HS-27A (cell line): ENCODE measurements at regions not wholly inside any gene's neighbourhood (a gene's known extent, or its start where the extent isn't known, plus 50 kb on each side); places are given as distances from the start of the nearest gene placed in this dataset.
"Not testable (repeated sequence)": the region's sequence is repeated elsewhere in the genome, so short reads cannot be mapped to it uniquely, and the experiment has no call there.

ENCODE experiments used
- DNase-seq: peaks from one replicate; pipeline ENCODE4 v3.0.0-alpha.2; 2012; ENCODE audit warnings: low read depth, missing footprints

DNA sequence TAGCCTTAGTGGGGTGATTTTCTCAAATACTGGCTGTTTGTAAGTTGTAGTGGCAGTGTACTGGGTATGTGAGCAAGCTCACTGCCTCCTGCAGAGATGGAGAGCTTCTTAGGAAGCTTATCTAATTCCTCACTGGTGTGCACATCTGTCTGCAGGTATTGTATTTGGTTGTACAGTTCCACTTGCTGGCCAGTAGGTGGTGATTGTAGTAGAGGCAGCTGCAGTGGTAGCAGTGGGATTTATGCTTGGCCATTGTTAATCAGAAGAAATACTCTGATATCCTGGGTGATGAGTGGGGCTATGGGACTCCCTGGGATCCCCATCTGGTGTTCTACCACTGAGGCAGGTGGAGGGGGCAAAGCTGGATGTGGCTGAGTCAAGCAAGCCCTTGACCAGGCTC is 276.1 kb upstream of the SPAG17 start:
- DNase-seq: no peak

DNA sequence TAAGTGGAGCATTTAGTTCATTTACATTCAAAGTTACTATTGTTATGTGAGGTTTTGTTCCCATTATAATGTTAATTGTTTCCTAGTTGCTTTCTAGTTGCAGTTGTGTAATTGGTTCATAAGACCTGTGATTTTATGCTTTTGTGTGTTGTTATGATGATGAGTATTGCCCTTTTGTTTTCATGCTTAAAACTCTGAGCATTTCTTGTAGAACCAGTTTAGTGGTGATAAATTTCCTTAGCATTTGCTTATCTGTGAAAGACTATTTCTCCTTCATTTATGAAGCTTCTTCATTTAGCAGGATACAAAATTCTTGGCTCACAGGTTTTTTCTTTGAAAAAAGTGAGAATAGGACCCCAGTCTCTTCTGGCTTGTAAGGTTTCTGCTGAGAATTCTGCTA is 274.8 kb upstream of the SPAG17 start:
- DNase-seq: no peak

DNA sequence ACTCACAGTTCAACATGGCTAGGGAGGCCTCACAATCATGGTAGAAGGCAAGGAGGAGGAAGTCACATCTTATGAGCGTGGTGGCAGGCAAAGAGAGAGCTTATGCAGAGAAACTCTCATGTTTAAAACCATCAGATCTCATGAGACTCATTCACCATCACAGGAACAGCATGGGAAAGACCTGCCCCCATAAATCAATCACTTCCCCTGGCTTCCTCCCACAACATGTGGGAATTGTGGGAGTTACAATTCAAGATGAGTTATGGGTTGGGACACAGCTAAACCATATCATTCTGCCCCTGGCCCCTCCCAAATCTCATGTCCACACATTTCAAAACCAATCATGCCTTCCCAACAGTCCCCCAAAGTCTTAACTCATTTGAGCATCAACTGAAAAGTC is 268.8 kb upstream of the SPAG17 start:
- not testable (repeated sequence) for DNase-seq

DNA sequence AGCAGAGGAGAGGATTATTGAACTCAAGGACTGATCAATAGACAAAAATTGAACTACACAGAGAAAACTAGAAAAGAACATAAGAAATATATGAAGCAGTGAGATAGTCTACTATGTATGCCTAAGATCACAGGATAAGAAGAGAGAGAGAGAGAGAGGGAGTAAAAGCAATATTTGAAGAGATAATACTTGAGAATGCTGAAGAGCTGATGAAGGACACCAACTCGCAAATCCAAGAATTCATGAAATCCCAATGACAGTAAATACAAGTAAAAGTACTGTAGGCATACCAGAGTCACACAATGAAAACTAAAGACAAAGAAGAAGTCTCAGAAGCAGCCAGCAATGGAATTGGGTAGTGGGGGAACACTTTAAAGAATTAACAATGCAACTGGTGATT is 260.1 kb upstream of the SPAG17 start:
- DNase-seq: no peak

GRCh38 chr1:118442214-118442613 is 257.2 kb upstream of the SPAG17 start:
- DNase-seq: no peak

DNA sequence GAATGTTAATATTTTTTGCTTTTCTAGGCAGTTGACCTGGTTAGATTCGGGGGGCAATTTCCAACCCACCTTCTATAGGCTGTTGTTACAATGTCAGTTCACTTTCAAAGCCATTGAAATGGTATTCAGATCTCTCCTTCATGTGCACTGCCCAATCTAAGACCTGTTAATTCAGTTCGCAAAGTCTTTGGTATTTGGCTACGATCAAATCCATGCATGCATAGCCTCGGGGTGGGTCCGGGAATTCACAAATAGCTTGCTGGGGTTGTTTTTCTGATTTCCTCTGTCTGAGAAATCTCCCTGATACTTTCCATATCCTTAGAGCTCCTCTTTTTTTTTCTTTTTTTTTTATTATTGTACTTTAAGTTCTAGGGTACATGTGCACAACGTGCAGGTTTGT is 252.6 kb upstream of the SPAG17 start:
- no peak for DNase-seq

- no peak for DNase-seq
Observed at GRCh38 chr1:118429856-118430255, 244.8 kb upstream of the SPAG17 start.

DNA sequence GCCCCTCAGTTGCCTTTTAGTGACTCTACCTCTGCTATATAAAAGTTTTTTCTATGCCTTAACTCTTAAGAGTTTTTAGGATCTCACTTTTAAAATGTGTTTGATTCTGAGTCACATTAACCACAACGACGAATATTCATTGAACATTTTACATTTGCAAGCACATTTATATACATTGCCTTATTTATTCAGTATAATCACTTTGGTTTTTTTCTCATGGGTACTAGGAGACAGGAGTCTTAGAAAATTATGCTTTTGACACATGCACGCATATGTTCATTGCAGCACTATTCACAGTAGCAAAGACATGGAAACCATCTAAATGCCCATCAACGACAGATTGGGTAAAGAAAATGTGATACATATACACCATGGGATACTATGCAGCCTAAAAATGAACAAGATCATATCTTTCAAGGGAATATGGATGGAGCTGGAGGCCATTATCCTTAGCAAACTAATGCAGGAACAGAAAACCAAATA is 236.9 kb upstream of the SPAG17 start:
- no peak for DNase-seq

DNA sequence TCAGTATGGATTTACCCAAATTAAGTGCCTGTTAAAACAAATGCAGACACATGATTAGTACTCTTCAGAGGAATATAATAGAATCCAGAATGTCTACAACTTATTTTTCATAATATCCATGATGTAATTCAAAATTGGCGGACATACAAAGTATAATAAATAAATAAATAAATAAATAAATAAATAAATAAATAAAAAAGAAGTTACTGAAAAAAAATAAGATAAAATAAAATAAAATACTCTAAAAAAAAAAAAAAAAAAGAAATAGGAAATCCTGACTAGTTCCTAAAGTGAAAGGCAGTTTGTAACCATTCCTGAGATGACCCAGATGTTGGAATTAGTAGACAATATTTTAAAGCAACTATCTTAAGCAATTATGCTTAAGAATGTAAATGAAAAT is 219.0 kb upstream of the SPAG17 start:
- DNase-seq: no peak

DNA sequence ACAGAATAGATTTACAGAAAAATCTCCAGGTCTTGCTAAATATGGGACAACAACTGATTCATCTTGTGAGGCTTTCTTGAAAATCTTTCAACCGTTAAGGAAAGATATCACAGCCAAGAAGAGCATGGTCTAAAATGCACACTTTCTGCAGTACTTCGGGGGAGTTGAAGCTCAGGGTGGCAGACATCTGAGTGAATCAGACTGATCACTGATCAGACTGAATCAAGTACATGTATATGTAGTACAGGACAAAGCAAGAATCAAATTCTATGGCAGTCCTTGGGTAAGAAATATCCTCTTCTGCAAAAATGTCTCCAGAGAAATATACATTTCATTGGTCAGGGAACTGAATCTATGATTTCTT is 212.4 kb upstream of the SPAG17 start:
- DNase-seq: no peak

GRCh38 chr1:118396829-118397495 is 211.9 kb upstream of the SPAG17 start:
- DNase-seq: no peak

- no peak for DNase-seq
Observed at GRCh38 chr1:118396279-118396678, 211.3 kb upstream of the SPAG17 start.

DNA sequence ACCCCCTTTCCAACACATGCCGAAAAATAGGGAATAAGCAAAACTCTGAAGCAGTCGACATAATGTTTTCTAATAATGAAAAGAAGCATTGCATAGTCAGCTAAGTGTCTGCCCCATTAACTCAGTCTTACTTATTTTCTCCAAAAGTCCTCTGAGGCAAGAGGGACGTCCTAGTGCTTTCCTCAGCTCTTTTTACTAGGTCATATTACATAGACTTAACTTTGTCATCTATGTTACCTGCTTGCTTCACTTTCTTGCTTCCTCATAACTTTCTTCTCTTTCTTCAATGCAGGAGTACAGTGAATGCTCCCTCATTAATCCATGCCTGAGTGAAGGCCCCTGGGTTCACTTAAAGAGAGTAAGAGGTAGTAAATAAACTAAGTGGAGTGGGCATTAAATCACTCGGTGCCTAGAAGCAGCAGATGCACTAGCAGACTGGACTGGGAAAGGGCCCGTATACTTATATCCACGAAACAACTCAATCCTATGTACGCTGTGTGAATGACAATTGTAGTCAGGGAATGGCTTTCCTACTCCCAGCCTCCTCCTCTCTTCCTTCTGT is 210.5 kb upstream of the SPAG17 start:
- DNase-seq: no peak

GRCh38 chr1:118390955-118391354 is 205.9 kb upstream of the SPAG17 start:
- no peak for DNase-seq

GRCh38 chr1:118388301-118388959 is 203.4 kb upstream of the SPAG17 start:
- no peak for DNase-seq

GRCh38 chr1:118381197-118381869 is 196.3 kb upstream of the SPAG17 start:
- no peak for DNase-seq

DNA sequence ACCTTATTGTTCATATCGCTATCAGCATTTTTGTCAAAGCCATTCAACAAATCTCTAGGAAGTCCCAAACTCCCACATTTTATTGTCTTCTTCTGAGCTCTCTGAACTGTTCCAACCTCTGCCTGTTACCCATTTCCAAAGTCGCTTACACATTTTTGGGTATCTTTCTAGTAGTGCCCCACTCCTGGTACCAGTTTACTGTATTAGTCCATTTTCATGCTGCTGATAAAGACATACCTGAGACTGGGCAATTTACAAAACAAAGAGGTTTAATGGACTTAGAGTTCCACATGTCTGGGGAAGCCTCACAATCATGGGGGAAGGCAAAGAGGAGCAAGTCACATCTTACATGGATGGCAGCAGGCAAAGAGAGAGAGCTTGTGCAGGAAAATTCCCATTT is 192.2 kb upstream of the SPAG17 start:
- DNase-seq: not testable (repeated sequence)

DNA sequence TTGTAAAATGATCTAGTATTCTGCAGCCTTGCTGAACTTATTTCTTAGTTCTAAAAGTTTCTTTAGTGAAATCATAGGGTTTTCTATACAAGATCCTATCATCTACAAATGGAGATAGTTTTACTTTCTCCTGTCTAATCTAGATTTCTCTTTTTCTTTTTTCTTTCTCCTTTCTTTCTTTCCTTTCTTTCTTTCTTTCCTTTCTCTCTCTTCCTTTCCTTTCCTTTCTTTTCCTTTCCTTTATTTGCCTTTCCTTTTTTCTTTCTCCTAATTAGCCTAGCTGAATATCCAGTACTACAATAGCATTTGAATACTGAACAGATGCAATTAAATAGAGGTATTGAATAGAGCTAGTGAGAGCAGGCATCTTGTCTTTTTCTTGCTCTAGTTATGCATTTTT is 186.6 kb upstream of the SPAG17 start:
- no peak for DNase-seq

GRCh38 chr1:118370861-118371260 is 185.8 kb upstream of the SPAG17 start:
- DNase-seq: no peak

DNA sequence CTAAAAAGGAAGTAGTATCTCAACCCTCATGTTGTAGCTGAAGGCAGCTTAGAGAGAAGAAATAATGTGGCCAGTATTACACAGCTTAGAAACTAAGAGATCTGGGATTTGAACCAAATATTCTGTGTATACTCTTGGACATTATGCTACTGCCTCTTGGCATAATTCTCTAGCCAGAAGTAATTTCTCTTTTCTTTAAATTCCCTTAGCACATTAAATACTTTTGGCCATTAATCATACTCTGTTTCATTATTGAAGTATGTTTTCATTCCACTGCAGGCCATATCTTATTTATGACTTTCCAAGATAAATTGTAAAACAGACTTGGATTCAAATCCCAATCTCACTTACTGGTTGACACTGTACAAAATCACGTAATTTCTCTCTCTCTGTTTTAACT is 181.3 kb upstream of the SPAG17 start:
- DNase-seq: no peak

DNA sequence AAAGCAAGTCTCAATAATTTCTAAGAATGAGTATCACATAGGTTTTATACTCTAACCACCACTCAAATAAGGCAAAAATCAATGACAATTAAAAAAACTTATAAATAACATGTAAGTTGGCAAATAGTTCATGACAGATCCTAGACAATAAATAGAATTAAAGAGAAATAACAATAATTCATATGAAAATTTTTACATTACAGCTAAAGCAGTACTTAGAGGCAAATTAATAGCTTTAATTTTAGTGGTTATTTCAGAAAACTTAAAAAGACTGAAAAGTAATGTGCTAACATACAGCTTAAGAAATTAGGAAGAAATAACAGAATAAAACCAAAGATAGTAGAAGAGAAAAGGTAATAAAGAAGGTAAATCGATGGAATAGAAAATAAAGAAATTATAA is 179.9 kb upstream of the SPAG17 start:
- DNase-seq: no peak

GRCh38 chr1:118363396-118363795 is 178.4 kb upstream of the SPAG17 start:
- DNase-seq: no peak

DNA sequence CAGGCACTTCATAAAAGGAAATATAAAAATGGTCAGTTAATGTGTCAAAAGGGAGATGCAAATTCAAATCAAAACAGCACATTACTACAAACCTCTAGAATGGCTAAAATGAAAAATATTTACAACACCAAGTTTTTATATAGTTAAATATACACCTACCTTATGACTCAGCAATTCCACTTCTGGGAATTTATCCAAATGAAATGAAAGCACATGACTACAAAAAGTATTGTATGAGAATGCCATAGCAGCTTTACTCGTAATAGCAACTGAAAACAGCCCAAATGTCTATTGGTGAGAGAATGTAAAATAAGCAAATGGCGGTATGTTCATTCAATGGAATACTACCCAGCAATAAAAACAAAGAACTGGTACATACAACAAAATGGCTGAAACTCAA is 175.8 kb upstream of the SPAG17 start:
- peak; percentile 52 for DNase-seq
